AG04450 (cell line): ENCODE measurements at regions not wholly inside any gene's neighbourhood (a gene's known extent, or its start where the extent isn't known, plus 50 kb on each side); places are given as distances from the start of the nearest gene placed in this dataset.
"Not testable (repeated sequence)": the region's sequence is repeated elsewhere in the genome, so short reads cannot be mapped to it uniquely, and the experiment has no call there.

ENCODE experiments used
- CTCF ChIA-PET: fragments of 300-600, 350-600 bp; formaldehyde crosslinking; extraction: SDS; loops from one replicate; lab custom pipeline; 2022; ENCODE audit warnings: antibody characterized with exemption, inconsistent platforms; lab: Charles Lee
- POLR2A ChIA-PET: fragments of 350-600 bp; formaldehyde crosslinking; extraction: SDS; loops from one replicate; lab custom pipeline; 2021; ENCODE audit warnings: antibody characterized with exemption, inconsistent platforms; lab: Yijun Ruan, JAX
- DNase-seq: peaks from one replicate; pipeline ENCODE4 v3.0.0-alpha.2; 2011; ENCODE audit warnings: low read depth, low spot score
- H3K27ac ChIP-seq: one replicate; pipeline ENCODE4 v1.5.1; 2012; ENCODE audit warnings: low read depth, low read length, control low read depth
- H3K27me3 ChIP-seq: one replicate; pipeline ENCODE4 v1.6.0; 2012; ENCODE audit warnings: low read length; ENCODE audit not compliant: control insufficient read depth, insufficient read depth
- H3K4me3 ChIP-seq: 2 replicates; pipeline ENCODE4 v1.5.1; 2011; ENCODE audit warnings: mild to moderate bottlenecking, low read depth, low read length, control low read depth
- H3K9me3 ChIP-seq: 2 replicates; pipeline ENCODE4 v1.5.1; 2012; ENCODE audit warnings: low read length; ENCODE audit not compliant: control insufficient read depth, insufficient read depth
- TF ChIP-seq, protein P1 (sequence below): IDR thresholded peaks from 2 replicates; pipeline ENCODE4 v1.5.1; 2011; ENCODE audit warnings: low read depth, low read length, control low read depth, inconsistent platforms

- H3K27ac ChIP-seq = no peak overlapping the region
- no peaks in the 10 kb centered on the region for H3K27me3 ChIP-seq
- DNase-seq = no peak
- TF ChIP-seq, protein P1, sequence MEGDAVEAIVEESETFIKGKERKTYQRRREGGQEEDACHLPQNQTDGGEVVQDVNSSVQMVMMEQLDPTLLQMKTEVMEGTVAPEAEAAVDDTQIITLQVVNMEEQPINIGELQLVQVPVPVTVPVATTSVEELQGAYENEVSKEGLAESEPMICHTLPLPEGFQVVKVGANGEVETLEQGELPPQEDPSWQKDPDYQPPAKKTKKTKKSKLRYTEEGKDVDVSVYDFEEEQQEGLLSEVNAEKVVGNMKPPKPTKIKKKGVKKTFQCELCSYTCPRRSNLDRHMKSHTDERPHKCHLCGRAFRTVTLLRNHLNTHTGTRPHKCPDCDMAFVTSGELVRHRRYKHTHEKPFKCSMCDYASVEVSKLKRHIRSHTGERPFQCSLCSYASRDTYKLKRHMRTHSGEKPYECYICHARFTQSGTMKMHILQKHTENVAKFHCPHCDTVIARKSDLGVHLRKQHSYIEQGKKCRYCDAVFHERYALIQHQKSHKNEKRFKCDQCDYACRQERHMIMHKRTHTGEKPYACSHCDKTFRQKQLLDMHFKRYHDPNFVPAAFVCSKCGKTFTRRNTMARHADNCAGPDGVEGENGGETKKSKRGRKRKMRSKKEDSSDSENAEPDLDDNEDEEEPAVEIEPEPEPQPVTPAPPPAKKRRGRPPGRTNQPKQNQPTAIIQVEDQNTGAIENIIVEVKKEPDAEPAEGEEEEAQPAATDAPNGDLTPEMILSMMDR = no peak
- ChIA-PET POLR2A (no interaction called here), CTCF (no interaction called here)
- no peak overlapping the region for H3K4me3 ChIP-seq
- H3K9me3 ChIP-seq = peaks cover 46% of the 10 kb centered on the region
These were observed 142.6 kb upstream of the ALKAL2 start for GRCh38 chr2:430291-431040.

DNA sequence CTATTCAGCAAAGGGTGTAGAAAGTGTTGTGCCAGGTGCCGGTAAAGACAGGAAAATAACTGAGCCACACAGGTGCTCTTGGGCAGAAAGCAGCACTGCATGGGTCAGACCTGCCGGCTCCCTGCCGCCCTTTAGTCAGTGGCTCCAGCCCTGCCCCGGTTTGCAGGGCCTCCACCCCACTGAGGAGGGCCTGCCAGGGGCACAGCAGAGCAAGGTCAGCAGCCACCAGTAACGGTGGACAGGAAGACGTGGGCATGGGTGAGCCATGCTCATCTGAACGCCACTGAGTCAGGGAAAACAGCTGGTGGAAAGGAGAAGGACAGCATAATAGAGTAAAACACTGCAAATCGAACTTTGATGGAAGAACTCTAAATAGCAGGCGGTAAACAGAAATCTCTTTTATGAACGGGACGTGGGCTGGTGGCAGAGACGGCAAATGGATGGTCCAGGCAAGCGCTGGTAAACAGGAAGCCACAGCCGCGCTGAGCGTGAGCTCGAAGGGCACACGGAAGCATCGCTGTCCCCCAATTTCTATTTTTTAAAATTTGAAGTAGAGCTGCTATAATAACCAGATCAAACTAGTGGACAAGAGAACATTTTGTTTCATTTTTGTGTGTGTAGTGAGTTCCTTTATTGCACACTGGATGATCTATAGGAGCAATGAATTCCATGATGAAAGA is 141.8 kb upstream of the ALKAL2 start:
- peaks cover 50% of the 10 kb centered on the region for H3K9me3 ChIP-seq
- POLR2A ChIA-PET = no interaction called here
- TF ChIP-seq, protein P1 = no peak
- no peaks in the 10 kb centered on the region for H3K27me3 ChIP-seq
- no peak overlapping the region for H3K27ac ChIP-seq
- CTCF ChIA-PET = no interaction called here
- no peak overlapping the region for H3K4me3 ChIP-seq
- no peak for DNase-seq

DNA sequence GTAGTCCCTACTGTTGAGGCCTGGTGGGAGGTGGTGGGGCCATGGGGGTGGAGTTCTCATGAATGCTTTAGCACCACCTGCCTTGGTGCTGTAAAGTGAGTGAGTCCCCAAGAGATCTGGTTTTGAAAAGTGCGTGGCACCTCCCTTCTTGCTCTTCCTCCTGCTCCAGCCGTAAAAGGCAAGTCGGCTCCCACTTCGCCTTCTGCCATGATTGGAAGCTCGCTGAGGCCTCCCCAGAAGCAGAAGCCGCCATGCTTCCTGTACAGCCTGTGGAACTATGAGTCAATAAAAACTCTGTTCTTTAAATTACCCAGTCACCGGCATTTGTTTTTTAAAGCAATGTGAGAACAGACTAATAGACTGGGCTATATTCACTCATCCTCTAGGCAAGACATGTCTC is 141.3 kb upstream of the ALKAL2 start:
- Histone ChIP-seq H3K4me3 (no peak overlapping the region), H3K27me3 (no peaks in the 10 kb centered on the region), H3K27ac (no peak overlapping the region), H3K9me3 (peaks cover 54% of the 10 kb centered on the region)
- TF ChIP-seq, protein P1 = no peak
- POLR2A ChIA-PET = no interaction called here
- CTCF ChIA-PET = no interaction called here
- no peak for DNase-seq

- H3K27ac ChIP-seq = no peak overlapping the region
- H3K27me3 ChIP-seq = no peaks in the 10 kb centered on the region
- no peak for DNase-seq
- ChIA-PET POLR2A (no interaction called here), CTCF (no interaction called here)
- no peak overlapping the region for H3K4me3 ChIP-seq
- H3K9me3 ChIP-seq = peaks cover 56% of the 10 kb centered on the region
- TF ChIP-seq, protein P1 = no peak
These were observed 140.7 kb upstream of the ALKAL2 start for GRCh38 chr2:428591-428990.

- H3K27me3 ChIP-seq, POLR2A ChIA-PET, CTCF ChIA-PET, H3K4me3 ChIP-seq, H3K27ac ChIP-seq, DNase-seq: not testable (repeated sequence)
- peaks cover 65% of the 10 kb centered on the region for H3K9me3 ChIP-seq
These were observed 138.8 kb upstream of the ALKAL2 start for GRCh38 chr2:426696-427095.
